ENCODE measurements at regions not wholly inside any gene's neighbourhood (a gene's known extent, or its start where the extent isn't known, plus 50 kb on each side); places are given as distances from the start of the nearest gene placed in this dataset.

DNA sequence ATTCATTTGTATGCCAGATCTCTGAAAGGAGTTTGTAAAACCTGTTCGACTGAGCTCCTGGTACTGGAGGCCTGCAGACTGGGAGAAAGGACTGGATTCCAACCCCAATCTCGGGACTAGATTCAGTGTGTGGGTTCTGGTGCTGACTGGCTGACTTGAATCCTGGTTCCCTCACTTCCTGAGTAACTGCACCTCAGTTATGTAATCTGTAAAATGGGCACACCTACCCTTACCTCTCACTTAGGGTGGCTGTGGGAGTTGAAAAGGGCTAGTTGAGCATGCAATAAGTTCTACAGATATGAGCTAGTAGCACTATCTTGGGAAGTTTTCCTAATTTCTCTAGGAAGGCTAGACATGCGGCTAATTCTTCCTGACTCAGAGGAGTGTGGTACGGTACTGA lies 621.3 kb upstream of the TBX3 start:
- BruUV-seq (replicated peaks): no TSS peak
- TF ChIP-seq, protein P1, sequence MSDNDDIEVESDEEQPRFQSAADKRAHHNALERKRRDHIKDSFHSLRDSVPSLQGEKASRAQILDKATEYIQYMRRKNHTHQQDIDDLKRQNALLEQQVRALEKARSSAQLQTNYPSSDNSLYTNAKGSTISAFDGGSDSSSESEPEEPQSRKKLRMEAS (IDR thresholded peaks at IDR 0.05; ENCODE audit: insufficient read depth, insufficient read length): no peak
- TF ChIP-seq JUN (IDR thresholded peaks at IDR 0.05; ENCODE audit: borderline replicate concordance, insufficient read depth, insufficient read length, low read depth) (no peak), MYC (IDR thresholded peaks at IDR 0.05; ENCODE audit: low read depth, low read length) (no peak), POLR2AphosphoS5 (IDR thresholded peaks at IDR 0.05; ENCODE audit: insufficient read depth, low read depth, low read length) (no peak), GATA2 (IDR thresholded peaks at IDR 0.05; ENCODE audit: insufficient read depth, insufficient read length, low read depth, low read length) (no peak), FOS (IDR thresholded peaks at IDR 0.05; ENCODE audit: borderline replicate concordance, insufficient read depth, low read length) (no peak), POLR2A (IDR thresholded peaks at IDR 0.05; ENCODE audit: low read depth, low read length) (no peak), EZH2 (IDR thresholded peaks at IDR 0.05; ENCODE audit: borderline replicate concordance, low read depth, low read length, severe bottlenecking) (no peak)
- TF ChIP-seq, protein P2, sequence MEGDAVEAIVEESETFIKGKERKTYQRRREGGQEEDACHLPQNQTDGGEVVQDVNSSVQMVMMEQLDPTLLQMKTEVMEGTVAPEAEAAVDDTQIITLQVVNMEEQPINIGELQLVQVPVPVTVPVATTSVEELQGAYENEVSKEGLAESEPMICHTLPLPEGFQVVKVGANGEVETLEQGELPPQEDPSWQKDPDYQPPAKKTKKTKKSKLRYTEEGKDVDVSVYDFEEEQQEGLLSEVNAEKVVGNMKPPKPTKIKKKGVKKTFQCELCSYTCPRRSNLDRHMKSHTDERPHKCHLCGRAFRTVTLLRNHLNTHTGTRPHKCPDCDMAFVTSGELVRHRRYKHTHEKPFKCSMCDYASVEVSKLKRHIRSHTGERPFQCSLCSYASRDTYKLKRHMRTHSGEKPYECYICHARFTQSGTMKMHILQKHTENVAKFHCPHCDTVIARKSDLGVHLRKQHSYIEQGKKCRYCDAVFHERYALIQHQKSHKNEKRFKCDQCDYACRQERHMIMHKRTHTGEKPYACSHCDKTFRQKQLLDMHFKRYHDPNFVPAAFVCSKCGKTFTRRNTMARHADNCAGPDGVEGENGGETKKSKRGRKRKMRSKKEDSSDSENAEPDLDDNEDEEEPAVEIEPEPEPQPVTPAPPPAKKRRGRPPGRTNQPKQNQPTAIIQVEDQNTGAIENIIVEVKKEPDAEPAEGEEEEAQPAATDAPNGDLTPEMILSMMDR (IDR thresholded peaks at IDR 0.05; ENCODE audit: extremely low read depth in 1 of 2, insufficient read depth in 1 of 2, low read depth in 1 of 2, low read length in 2 of 2): no peak
- no peak overlapping the region for H3K9ac ChIP-seq (replicated peaks; ENCODE audit: extremely low read depth, insufficient read depth, low read length)
- intact Hi-C loops (cut with micrococcal nuclease) (no loop called here), dilution Hi-C loops (cut with MboI; ENCODE audit: extremely low pct_ligation_motif_present, low sequenced_read_pairs) (no loop called here)
- FAIRE-seq (no peak), DNase-seq (ENCODE audit: low read depth, low spot score) (no peak)
- no peaks in the 10 kb centered on the region for H3K36me3 ChIP-seq (ENCODE audit: control insufficient read depth in 2 of 2, extremely low read depth in 1 of 2, insufficient read depth in 2 of 2, low read length in 2 of 2)
- CTCF ChIA-PET: no interaction called here
- peaks cover 2% of the 10 kb centered on the region for H3K9me3 ChIP-seq (replicated peaks; ENCODE audit: control insufficient read depth, insufficient read depth, low read length)
- H3K27ac ChIP-seq (ENCODE audit: insufficient read depth, low read depth, low read length): no peak overlapping the region
- no peaks in the 10 kb centered on the region for H4K20me1 ChIP-seq (replicated peaks; ENCODE audit: control insufficient read depth, extremely low read depth, insufficient read depth, low read length)
- H3K4me3 ChIP-seq (replicated peaks in 1 of 3; ENCODE audit: insufficient read depth in 1 of 3, low read depth in 1 of 3, low read length in 3 of 3): no peak overlapping the region
- H3K9me1 ChIP-seq (replicated peaks; ENCODE audit: control insufficient read depth, extremely low read depth, insufficient read depth, low read length): no peaks in the 10 kb centered on the region
- no peaks in the 10 kb centered on the region for H3K4me1 ChIP-seq (ENCODE audit: control insufficient read depth, extremely low read depth, insufficient read depth, low read length)
- POLR2A ChIA-PET: no interaction called here
- no peak overlapping the region for H2AFZ ChIP-seq (ENCODE audit: low read depth, low read length)
- no peaks in the 10 kb centered on the region for H3K27me3 ChIP-seq (ENCODE audit: control insufficient read depth in 2 of 2, insufficient read depth in 2 of 2, low read length in 2 of 2)
- no peak overlapping the region for H3K4me2 ChIP-seq (ENCODE audit: insufficient read depth, low read length)
- no peaks in the 10 kb centered on the region for H3K79me2 ChIP-seq (ENCODE audit: control insufficient read depth, insufficient read depth, low read length)

Measured in endothelial cell of umbilical vein (primary cell).